ENCODE measurements at regions not wholly inside any gene's neighbourhood (a gene's known extent, or its start where the extent isn't known, plus 50 kb on each side); places are given as distances from the start of the nearest gene placed in this dataset.

DNA sequence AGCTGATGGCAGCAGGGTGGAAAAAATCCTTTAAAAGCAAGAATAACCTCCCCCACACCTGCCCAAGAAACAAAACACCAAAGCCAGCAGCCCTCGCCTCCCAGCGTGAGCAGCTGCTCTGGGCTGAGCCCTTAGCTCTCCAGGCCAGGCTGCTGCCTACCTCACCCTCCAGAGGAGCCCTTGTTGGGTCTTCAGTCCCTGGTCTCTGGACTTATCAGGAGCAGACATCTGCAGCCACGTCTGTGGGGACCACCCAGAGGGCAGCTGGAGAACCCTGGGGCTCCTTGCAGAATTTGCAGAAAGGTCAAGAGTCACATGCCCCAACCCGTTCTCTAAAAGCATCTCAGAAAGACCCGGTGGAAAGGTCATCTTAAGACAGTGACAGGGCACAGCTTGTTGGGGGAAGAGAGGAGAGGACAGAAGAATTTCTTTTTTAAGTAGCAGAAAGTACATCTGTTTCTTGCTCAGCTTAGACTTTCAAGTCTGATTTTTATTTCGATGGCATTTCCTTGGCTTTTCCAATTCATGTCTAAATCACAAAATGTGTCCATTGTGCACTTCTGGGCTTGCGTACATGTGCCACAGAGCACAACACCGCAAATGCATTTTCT is 425.7 kb upstream of the NFE2L3 start:
- TF ChIP-seq, protein P1, sequence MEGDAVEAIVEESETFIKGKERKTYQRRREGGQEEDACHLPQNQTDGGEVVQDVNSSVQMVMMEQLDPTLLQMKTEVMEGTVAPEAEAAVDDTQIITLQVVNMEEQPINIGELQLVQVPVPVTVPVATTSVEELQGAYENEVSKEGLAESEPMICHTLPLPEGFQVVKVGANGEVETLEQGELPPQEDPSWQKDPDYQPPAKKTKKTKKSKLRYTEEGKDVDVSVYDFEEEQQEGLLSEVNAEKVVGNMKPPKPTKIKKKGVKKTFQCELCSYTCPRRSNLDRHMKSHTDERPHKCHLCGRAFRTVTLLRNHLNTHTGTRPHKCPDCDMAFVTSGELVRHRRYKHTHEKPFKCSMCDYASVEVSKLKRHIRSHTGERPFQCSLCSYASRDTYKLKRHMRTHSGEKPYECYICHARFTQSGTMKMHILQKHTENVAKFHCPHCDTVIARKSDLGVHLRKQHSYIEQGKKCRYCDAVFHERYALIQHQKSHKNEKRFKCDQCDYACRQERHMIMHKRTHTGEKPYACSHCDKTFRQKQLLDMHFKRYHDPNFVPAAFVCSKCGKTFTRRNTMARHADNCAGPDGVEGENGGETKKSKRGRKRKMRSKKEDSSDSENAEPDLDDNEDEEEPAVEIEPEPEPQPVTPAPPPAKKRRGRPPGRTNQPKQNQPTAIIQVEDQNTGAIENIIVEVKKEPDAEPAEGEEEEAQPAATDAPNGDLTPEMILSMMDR (IDR thresholded peaks at IDR 0.05): no peak
- no peak for TF ChIP-seq POLR2A (IDR thresholded peaks at IDR 0.05)
